Glutamatergic neuron (in vitro differentiated cells): ENCODE measurements at regions not wholly inside any gene's neighbourhood (a gene's known extent, or its start where the extent isn't known, plus 50 kb on each side); places are given as distances from the start of the nearest gene placed in this dataset.

Experiments used
- DNase-seq: peaks from one replicate; pipeline ENCODE4 v3.0.0; 2022
- H3K27ac Mint-ChIP-seq: one replicate; pipeline ENCODE4 v1.8.0; 2020; ENCODE audit warnings: mild to moderate bottlenecking, mixed read lengths, inconsistent platforms; ENCODE audit not compliant: unreplicated experiment
- H3K27me3 Mint-ChIP-seq: one replicate; pipeline ENCODE4 v1.8.0; 2020; ENCODE audit warnings: mild to moderate bottlenecking, moderate library complexity, mixed read lengths, inconsistent platforms; ENCODE audit not compliant: unreplicated experiment
- H3K36me3 Mint-ChIP-seq: one replicate; pipeline ENCODE4 v1.8.0; 2020; ENCODE audit warnings: mild to moderate bottlenecking, mixed read lengths, inconsistent platforms; ENCODE audit not compliant: unreplicated experiment
- H3K4me1 Mint-ChIP-seq: one replicate; pipeline ENCODE4 v1.8.0; 2020; ENCODE audit warnings: mild to moderate bottlenecking, low read depth, mixed read lengths, inconsistent platforms; ENCODE audit not compliant: unreplicated experiment
- H3K4me3 Mint-ChIP-seq: one replicate; pipeline ENCODE4 v1.8.0; 2020; ENCODE audit warnings: mild to moderate bottlenecking, mixed read lengths, inconsistent platforms; ENCODE audit not compliant: unreplicated experiment
- H3K9me3 Mint-ChIP-seq: one replicate; pipeline ENCODE4 v1.8.0; 2020; ENCODE audit warnings: mild to moderate bottlenecking, moderate library complexity, mixed read lengths, inconsistent platforms; ENCODE audit not compliant: unreplicated experiment
- TF ChIP-seq, protein P1 (sequence below): fragments of 200-600 bp; sonication (generic); IDR thresholded peaks from one replicate; pipeline ENCODE4 v1.5.0; 2021; ENCODE audit not compliant: partially characterized antibody, unreplicated experiment

DNA sequence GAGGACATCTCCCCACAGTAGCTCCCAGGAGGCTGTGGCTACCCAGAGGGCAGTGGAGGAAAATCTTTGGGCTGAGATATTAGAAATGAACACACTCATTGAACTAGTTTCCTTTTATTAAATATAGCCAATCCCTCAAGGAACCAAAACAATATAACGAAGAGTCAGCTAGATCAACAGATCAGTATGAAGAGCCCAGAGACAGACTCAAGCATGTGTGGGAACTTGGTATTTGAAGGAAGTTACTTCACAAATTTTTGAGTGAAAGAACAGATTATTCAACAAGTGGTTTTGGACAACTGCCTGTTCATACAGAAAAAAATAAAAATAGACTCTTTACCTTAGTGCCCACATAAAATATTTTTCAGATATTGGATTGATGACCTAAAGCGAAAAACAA lies 183.6 kb upstream of the PMFBP1 start:
- Mint-ChIP-seq H3K27ac (no peak overlapping the region), H3K36me3 (no peaks in the 10 kb centered on the region), H3K4me3 (no peak overlapping the region), H3K9me3 (no peaks in the 10 kb centered on the region), H3K27me3 (peaks cover 3% of the 10 kb centered on the region), H3K4me1 (no peaks in the 10 kb centered on the region)
- DNase-seq: no peak
- TF ChIP-seq, protein P1, sequence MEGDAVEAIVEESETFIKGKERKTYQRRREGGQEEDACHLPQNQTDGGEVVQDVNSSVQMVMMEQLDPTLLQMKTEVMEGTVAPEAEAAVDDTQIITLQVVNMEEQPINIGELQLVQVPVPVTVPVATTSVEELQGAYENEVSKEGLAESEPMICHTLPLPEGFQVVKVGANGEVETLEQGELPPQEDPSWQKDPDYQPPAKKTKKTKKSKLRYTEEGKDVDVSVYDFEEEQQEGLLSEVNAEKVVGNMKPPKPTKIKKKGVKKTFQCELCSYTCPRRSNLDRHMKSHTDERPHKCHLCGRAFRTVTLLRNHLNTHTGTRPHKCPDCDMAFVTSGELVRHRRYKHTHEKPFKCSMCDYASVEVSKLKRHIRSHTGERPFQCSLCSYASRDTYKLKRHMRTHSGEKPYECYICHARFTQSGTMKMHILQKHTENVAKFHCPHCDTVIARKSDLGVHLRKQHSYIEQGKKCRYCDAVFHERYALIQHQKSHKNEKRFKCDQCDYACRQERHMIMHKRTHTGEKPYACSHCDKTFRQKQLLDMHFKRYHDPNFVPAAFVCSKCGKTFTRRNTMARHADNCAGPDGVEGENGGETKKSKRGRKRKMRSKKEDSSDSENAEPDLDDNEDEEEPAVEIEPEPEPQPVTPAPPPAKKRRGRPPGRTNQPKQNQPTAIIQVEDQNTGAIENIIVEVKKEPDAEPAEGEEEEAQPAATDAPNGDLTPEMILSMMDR: no peak

DNA sequence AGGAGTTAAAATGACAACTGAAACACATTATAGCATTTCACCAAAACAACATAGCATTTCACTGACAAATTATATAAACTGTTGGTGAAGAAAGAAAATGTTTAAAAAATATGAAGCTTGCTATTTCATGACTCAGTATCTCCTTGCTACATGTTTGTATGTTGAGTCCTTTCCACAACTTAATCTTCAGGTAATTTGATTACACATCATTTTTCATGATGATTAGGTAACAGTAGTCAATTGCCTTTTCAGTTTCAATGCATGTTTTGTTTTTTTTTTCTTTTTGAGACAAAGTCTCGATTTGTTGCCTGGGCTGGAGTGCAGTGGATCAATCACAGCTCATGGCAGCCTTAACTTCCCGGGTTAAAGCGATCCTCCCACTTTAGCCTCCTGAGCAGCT lies 177.8 kb upstream of the PMFBP1 start:
- Mint-ChIP-seq H3K4me3 (no peak overlapping the region), H3K9me3 (no peaks in the 10 kb centered on the region), H3K27ac (no peak overlapping the region), H3K36me3 (no peaks in the 10 kb centered on the region), H3K4me1 (no peaks in the 10 kb centered on the region), H3K27me3 (peaks cover 3% of the 10 kb centered on the region)
- TF ChIP-seq, protein P1: no peak
- no peak for DNase-seq

GRCh38 chr16:72332926-72333325 lies 161.0 kb upstream of the PMFBP1 start:
- H3K9me3 Mint-ChIP-seq: no peaks in the 10 kb centered on the region
- H3K4me1 Mint-ChIP-seq: no peaks in the 10 kb centered on the region
- TF ChIP-seq, protein P1: no peak
- DNase-seq: no peak
- no peak overlapping the region for H3K4me3 Mint-ChIP-seq
- peaks cover 8% of the 10 kb centered on the region for H3K36me3 Mint-ChIP-seq
- no peaks in the 10 kb centered on the region for H3K27me3 Mint-ChIP-seq
- no peak overlapping the region for H3K27ac Mint-ChIP-seq

- Mint-ChIP-seq H3K4me3 (no peak overlapping the region), H3K9me3 (peaks cover 4% of the 10 kb centered on the region), H3K4me1 (no peaks in the 10 kb centered on the region), H3K27ac (no peak overlapping the region), H3K36me3 (peaks cover 19% of the 10 kb centered on the region), H3K27me3 (peaks cover 2% of the 10 kb centered on the region)
- no peak for DNase-seq
- TF ChIP-seq, protein P1: no peak
Measured at GRCh38 chr16:72324578-72324977, 152.6 kb upstream of the PMFBP1 start.

DNA sequence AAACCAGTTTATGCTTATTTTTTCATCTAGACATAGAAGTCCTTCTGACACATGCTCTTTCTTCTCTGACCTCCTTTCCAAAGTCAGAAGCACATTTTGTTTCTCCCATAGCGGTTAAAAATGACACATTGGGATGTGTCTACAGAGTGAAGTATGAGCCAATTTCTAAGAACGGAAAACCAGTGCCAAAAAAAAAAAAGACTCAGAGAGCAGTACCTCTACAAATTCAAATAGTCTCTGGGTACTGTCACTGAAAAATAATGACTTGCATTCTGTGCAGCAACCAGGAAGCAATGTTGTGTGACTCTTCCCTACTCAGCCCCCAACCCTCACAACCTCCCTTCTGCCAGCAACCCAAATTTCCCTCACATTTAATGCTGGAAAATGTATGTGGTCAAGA lies 145.5 kb upstream of the PMFBP1 start:
- Mint-ChIP-seq H3K4me3 (no peak overlapping the region), H3K27ac (no peak overlapping the region), H3K9me3 (peaks cover 4% of the 10 kb centered on the region), H3K4me1 (peaks cover 3% of the 10 kb centered on the region), H3K36me3 (peaks cover 30% of the 10 kb centered on the region), H3K27me3 (no peaks in the 10 kb centered on the region)
- TF ChIP-seq, protein P1: no peak
- DNase-seq: no peak
